PC-3 (cell line): ENCODE measurements at regions not wholly inside any gene's neighbourhood (a gene's known extent, or its start where the extent isn't known, plus 50 kb on each side); places are given as distances from the start of the nearest gene placed in this dataset.

Experiments used
- EZH2 ChIP-seq: fragments of 300-600 bp; sonication (generic); IDR thresholded peaks from one replicate; pipeline ENCODE4 v1.6.1; 2017; ENCODE audit warnings: antibody characterized with exemption, mild to moderate bottlenecking, low read length; ENCODE audit not compliant: unreplicated experiment
- EZH2phosphoT487 ChIP-seq: fragments of 300-600 bp; sonication (generic); IDR thresholded peaks from 2 replicates; pipeline ENCODE4 v1.6.1; 2018; ENCODE audit warnings: mild to moderate bottlenecking, antibody characterized with exemption, low read length, borderline replicate concordance
- TF ChIP-seq, protein P1 (sequence below): fragments of 300-600 bp; sonication (generic); conservative IDR thresholded peaks from 2 replicates; pipeline ENCODE4 v1.5.1; 2017; ENCODE audit warnings: antibody characterized with exemption, low read depth, mild to moderate bottlenecking, low read length

- TF ChIP-seq EZH2phosphoT487 (no peak), EZH2 (no peak)
- TF ChIP-seq, protein P1, sequence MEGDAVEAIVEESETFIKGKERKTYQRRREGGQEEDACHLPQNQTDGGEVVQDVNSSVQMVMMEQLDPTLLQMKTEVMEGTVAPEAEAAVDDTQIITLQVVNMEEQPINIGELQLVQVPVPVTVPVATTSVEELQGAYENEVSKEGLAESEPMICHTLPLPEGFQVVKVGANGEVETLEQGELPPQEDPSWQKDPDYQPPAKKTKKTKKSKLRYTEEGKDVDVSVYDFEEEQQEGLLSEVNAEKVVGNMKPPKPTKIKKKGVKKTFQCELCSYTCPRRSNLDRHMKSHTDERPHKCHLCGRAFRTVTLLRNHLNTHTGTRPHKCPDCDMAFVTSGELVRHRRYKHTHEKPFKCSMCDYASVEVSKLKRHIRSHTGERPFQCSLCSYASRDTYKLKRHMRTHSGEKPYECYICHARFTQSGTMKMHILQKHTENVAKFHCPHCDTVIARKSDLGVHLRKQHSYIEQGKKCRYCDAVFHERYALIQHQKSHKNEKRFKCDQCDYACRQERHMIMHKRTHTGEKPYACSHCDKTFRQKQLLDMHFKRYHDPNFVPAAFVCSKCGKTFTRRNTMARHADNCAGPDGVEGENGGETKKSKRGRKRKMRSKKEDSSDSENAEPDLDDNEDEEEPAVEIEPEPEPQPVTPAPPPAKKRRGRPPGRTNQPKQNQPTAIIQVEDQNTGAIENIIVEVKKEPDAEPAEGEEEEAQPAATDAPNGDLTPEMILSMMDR, result no peak
These were observed 56.9 kb upstream of the P2RY1 start for GRCh38 chr3:152778022-152778421.
